Ramos (cell line): ENCODE measurements at regions not wholly inside any gene's neighbourhood (a gene's known extent, or its start where the extent isn't known, plus 50 kb on each side); places are given as distances from the start of the nearest gene placed in this dataset.
"Not testable (repeated sequence)": the region's sequence is repeated elsewhere in the genome, so short reads cannot be mapped to it uniquely, and the experiment has no call there.

Experiments used
- in situ Hi-C: fragments of 300-500 bp; cut with MboI; formaldehyde crosslinking; loops from one replicate; pipeline ENCODE4 v1.14.3; 2022; ENCODE audit warnings: low sequenced_read_pairs; ENCODE audit not compliant: unreplicated experiment

- in situ Hi-C loops: not testable (repeated sequence)
Observed at GRCh38 chr17:30695265-30695811, 129.2 kb downstream of the CRLF3 start.

GRCh38 chr17:30693772-30694171 lies 130.7 kb downstream of the CRLF3 start:
- in situ Hi-C loops: not testable (repeated sequence)

GRCh38 chr17:30689266-30690000 lies 135.1 kb downstream of the CRLF3 start:
- in situ Hi-C loops: not testable (repeated sequence)

DNA sequence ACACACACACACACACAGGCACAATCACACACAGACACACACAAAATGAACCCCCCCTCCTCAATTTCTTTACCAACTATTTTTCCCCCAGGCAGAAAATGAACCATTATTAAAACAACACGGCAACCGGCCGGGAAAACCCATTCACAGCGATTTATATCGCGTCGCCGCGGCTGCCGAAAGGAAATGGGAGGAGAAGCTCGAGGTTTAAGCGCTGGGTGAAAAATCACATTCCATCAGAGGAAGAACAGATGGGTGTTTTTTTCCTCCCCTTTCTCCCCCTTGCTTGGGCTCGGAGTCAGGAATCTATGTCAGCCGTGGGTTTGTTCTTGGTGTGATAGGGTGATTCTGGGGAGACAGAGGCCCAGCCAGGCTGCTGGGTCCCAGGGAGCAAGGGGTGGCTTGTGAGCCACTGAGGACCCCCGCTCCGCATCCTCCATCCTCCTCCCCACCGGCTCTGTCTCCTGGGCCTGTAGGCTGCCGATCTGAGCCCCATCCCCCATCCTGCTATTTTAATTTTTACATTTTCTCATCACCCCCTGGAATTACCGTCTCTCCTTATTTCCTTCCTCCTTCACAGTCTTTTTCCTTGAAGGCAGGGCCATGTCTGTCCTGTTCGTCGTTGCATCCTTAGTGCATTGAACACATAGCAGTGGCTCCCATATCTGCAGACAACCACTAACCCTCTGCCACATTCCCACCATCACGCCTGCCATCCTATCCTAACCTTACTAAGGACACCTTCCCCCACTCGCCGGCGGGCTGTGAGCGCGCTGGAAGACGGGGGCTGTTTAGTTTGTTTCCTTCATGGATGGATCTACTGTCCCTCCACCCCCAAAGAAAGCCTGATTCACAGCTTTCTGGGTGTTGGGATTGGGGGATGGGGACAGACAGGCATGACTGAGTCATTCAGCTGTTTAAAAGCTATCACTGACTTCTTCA lies 137.7 kb downstream of the CRLF3 start:
- in situ Hi-C loops: not testable (repeated sequence)

DNA sequence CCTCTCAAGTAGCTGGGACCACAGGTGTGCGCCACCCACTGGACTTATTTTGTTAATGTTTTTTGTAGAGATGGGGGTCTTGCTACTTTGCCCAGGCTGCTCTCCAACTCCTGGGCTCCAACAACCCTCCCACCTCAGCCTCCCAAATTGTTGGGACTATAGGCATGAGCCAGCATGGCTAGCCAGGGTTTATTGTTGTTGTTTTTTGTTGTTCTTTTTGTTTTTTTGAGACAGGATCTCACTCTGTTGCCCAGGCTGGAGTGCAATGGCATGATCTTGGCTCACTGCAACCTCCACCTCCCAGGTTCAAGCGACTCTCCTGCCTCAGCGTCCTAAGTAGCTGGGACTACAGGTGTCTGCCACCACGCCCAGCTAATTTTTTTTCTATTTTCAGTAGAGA lies 142.2 kb downstream of the CRLF3 start:
- in situ Hi-C loops: not testable (repeated sequence)

DNA sequence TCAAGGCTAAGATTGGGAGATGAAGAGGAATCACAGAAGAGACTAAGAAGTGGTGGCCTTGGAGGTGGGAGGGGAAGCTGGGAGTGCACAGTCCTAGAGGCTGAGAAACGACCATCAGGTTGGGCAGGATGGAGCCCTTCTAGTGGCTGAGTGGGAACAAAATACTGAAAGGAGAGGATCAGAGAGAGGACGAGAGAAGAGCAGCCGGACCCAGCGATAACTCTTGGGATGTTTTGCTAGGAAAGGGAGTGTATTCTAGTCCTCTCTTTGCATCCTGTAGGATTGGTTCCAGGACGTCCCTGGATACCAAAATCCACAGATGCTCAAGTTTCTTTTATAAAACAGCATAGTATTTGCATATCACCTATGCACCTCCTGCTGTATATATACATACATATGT lies 143.8 kb downstream of the CRLF3 start:
- in situ Hi-C loops: not testable (repeated sequence)

DNA sequence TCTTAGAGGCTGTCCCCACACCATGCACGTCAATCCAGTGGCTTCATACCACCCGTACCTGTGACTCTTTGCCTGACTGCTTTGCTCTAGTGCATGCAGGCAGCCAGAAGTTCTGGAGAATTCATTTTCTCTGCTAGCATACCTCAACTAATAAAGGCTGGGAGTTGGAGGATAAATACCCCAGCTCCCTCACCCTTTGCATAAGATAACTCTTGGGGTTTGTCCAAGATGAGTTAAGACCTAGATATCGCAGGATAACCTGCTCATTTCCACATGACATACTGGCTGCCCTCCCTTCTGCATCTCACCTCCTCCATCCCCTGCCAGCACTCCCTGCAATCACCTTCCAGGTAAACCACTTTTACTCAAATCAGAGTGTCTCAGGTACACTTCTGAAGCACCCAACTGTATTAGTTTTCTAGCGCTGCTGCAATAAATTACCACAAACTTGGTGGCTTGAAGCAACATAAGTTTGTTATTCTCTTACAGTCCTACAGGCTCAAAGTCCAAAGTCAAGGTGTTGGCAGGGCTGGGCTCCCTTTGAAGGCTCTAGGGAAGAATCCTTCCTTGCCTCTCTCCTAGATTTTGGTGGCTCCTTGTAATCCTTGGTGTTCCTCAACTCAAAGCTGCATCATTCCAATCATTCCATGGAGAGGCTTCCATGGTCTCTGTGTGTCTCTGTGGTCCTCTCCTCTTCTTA lies 146.8 kb downstream of the CRLF3 start:
- in situ Hi-C loops: no loop called here

DNA sequence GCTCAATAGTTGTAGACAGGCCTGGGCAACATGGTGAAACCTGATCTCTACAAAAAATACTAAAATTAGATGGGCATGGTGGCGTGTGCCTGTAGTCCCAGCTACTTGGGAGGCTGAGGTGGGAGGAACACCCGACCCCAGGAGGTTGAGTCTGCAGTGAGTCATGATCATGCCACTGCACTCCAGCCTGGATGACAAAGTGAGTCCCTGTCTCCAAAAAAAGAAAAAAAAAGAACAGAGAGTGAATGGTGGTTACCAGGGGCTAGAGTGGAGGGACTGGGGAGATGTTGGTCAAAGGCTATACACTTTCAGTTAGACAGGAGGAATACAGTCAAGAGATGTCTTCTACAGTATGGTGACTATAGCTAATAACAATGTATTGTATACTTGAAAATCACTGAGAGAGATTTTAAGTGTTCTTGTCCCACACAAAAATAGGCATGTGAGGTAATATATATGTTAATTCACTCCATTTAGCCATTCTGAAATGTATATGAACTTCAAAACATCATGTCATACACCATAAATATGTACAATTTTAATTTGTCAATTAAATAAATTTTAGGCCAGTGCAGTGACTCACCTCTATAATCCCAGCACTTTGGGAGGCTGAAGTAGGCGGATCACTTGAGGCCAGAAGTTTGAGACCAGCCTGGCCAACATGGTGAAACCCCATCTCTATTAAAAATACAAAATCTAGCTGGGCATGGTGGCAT lies 148.6 kb downstream of the CRLF3 start:
- in situ Hi-C loops: not testable (repeated sequence)

- in situ Hi-C loops: not testable (repeated sequence)
Observed at GRCh38 chr17:30669217-30669649, 155.3 kb downstream of the CRLF3 start.

- in situ Hi-C loops: not testable (repeated sequence)
Observed at GRCh38 chr17:30668360-30669181, 155.9 kb downstream of the CRLF3 start.

DNA sequence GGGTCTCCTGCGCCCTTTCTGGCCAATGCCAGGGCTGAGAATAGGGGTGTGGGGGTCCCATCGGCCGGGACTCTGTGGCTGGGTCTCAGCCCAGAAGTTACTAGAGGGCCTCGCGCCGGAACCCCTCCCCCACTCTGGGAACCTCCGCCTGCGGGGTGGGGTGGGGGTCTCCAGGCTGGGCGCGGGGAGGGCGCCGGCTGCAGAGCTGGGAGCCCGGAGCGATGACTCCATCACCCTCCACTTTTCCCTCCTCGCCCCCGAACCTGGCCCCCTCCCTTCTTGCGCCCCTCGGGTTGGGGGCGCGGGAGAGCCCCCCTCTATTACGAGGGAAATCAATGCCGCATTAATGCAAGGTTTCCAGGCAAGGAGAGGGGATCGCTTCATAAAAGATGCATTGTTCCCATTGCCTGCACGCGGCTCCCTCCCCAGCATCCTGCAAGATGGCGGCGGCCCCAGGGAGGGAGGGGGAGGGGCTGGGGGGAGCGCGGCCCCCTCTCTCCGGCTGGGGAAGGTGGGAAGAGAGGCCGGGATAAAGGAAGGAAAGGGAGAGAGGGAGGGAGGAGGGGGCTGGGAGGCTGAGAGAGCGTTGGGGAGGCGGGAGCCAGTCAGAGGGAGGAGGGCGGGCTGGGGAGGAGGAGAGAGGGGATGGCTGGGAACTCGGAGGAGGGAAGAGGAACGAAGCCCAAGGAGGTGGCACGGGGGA lies 156.7 kb downstream of the CRLF3 start:
- in situ Hi-C loops: not testable (repeated sequence)

DNA sequence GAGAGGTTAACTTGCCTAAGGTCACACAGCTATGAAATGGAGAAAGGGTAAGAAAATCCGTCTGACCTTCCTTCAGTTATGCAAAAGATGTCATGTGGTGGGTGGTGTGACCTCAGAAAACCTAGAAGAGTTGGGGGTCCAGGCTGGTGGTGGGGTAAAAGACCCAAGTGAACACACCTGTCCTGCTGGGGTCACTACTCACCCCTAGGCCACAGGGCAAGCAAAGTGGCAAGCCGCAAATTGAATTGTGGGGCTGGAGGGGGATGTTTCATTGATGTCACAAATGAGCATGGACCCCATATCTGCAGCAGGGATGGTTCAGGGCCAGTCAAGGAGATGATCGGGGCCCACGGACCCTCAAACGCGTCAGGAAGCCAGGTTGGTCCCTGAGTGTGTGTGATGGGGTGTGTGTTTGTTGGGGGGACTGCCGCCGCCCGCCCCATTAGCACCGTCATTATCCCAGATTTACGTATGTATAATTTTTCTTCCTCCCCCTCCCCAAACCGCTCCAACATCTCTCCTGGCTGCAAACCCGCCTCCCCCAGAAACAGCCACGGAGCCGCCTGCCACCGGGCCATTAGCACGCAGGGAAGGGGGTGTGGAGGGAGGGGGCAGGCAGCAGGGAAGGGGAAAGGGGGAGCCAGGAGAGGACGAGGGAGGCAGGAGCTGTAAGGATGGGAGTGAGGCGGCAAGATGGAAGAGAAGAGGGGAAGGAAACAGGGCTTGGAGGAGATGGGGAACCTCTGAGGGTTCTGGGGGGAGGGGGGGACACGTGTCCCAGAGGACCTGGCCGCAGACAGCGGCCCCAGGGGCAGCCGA lies 157.4 kb downstream of the CRLF3 start:
- in situ Hi-C loops: not testable (repeated sequence)

DNA sequence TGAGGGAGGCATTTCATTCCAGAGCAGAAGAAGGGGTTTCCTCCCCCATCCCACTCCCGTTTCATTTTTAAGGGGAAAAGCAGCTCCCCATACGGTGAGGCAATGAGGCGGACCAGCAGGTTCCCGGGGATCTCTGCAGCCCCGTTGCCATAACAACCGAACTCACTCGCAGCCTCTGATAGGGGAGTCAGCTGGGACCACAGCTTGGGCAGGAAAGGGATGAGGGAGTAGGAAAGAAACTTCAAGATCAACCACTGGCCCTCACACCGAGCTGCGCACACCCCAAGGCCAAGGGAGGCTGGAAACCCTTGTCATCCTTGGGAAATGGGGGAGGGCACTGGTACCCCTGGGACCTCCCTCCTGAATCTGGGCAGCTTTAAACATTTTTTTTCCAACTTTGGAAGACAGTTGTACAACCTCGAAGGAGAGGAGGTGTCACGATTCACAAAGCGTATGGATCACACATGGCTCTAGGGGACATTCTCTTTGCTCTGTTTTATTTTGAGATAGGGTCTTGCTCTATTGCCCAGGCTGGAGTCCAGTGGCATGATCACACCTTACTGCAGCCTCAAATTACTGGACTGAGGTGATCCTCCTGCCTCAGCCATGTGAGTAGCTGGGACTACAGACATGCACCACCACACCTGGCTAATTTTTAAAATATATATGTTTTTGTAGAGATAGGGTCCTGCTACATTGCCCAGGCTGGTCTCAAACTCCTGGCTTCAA lies 160.6 kb downstream of the CRLF3 start:
- in situ Hi-C loops: not testable (repeated sequence)

- in situ Hi-C loops: not testable (repeated sequence)
Observed at GRCh38 chr17:30657148-30657547, 167.3 kb downstream of the CRLF3 start.

DNA sequence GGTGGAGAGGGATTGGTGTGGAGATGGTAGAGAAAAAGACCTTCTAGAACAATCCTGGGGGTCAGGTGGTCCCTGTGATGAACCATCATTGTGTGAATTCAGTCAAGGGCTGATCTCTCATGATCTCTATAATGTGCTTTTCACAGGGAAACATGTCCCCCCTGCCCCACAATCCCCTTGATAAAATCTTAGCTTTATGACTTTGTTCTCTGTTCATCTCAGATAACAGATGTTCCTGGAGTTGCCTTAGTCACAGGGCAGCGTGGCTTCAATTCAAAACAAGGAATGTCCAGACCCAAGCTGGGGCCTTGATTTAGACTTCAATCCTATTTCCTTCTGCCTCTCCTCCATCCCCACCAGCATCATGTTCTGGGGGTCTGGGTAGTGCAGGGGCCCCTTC lies 171.5 kb downstream of the CRLF3 start:
- in situ Hi-C loops: not testable (repeated sequence)

- in situ Hi-C loops: not testable (repeated sequence)
Observed at GRCh38 chr17:30650149-30650548, 172.9 kb downstream of the GOSR1 start.
